Fibroblast of lung (primary cell): ENCODE measurements at regions not wholly inside any gene's neighbourhood (a gene's known extent, or its start where the extent isn't known, plus 50 kb on each side); places are given as distances from the start of the nearest gene placed in this dataset.

Experiments used
- DNase-seq, 2 donors: peaks; one replicate each; pipeline versions ENCODE4 v3.0.0 to v3.0.0-alpha.2; 2010; ENCODE audit warnings: low read depth in 2 of 2
- H2AFZ ChIP-seq: 2 replicates; pipeline ENCODE4 v1.5.1; 2012; ENCODE audit warnings: low read length, control low read depth, inconsistent platforms
- H3K27ac ChIP-seq: 2 replicates; pipeline ENCODE4 v1.5.1; 2011; ENCODE audit warnings: low read length, control low read depth; ENCODE audit not compliant: insufficient read depth
- H3K27me3 ChIP-seq: 2 replicates; pipeline ENCODE4 v1.5.1; 2011; ENCODE audit warnings: mild to moderate bottlenecking, low read length; ENCODE audit not compliant: control insufficient read depth, insufficient read depth
- H3K36me3 ChIP-seq: 2 replicates; pipeline ENCODE4 v1.5.1; 2011; ENCODE audit warnings: low read length; ENCODE audit not compliant: control insufficient read depth, insufficient read depth
- H3K4me1 ChIP-seq: 2 replicates; pipeline ENCODE4 v1.5.1; 2011; ENCODE audit warnings: low read length; ENCODE audit not compliant: control insufficient read depth, insufficient read depth; ENCODE audit errors: extremely low read depth
- H3K4me2 ChIP-seq: 2 replicates; pipeline ENCODE4 v1.5.1; 2011; ENCODE audit warnings: low read length, control low read depth; ENCODE audit not compliant: insufficient read depth; ENCODE audit errors: extremely low read depth
- H3K4me3 ChIP-seq, 4 experiments: fragments of 200-600 bp in 1 of 4; sonication (generic) in 1 of 4; replicated peaks in 1 of 4; 2 replicates each; pipeline ENCODE4 v1.5.1; 2011 to 2016; ENCODE audit warnings: low read length in 4 of 4, low read depth in 3 of 4, mild to moderate bottlenecking in 3 of 4, control low read depth in 2 of 4, inconsistent platforms in 1 of 4, mixed read lengths in 1 of 4; ENCODE audit not compliant: insufficient read depth in 1 of 4; ENCODE audit errors: control extremely low read depth in 1 of 4
- H3K79me2 ChIP-seq: 2 replicates; pipeline ENCODE4 v1.5.1; 2012; ENCODE audit warnings: mild to moderate bottlenecking, low read length, inconsistent platforms; ENCODE audit not compliant: control insufficient read depth, insufficient read depth
- H3K9ac ChIP-seq: 2 replicates; pipeline ENCODE4 v1.5.1; 2011; ENCODE audit warnings: mild to moderate bottlenecking, low read length, control low read depth; ENCODE audit not compliant: insufficient read depth
- H3K9me3 ChIP-seq: 2 replicates; pipeline ENCODE4 v1.5.1; 2012; ENCODE audit warnings: low read depth, low read length; ENCODE audit not compliant: control insufficient read depth, insufficient read depth
- H4K20me1 ChIP-seq: 2 replicates; pipeline ENCODE4 v1.5.1; 2011; ENCODE audit warnings: low read length; ENCODE audit not compliant: control insufficient read depth, insufficient read depth; ENCODE audit errors: extremely low read depth
- CTCF ChIP-seq, 2 donors: IDR thresholded peaks in 1 of 2; conservative IDR thresholded peaks in 1 of 2; 1 replicate in 1 of 2; 2 replicates in 1 of 2; pipeline ENCODE4 v1.5.1; 2011 to 2012; ENCODE audit warnings: low read length in 2 of 2, control low read depth in 1 of 2, inconsistent platforms in 1 of 2, low read depth in 1 of 2, mild to moderate bottlenecking in 1 of 2
- EZH2 ChIP-seq: IDR thresholded peaks from 2 replicates; pipeline ENCODE4 v1.5.1; 2012; ENCODE audit warnings: low read length, control low read depth, mild to moderate bottlenecking; ENCODE audit errors: missing control alignments

GRCh38 chr3:22671848-22672247 lies 531.3 kb upstream of the UBE2E2 start:
- H3K9ac ChIP-seq, result no peak overlapping the region
- H4K20me1 ChIP-seq, result no peaks in the 10 kb centered on the region
- no peaks in the 10 kb centered on the region for H3K27me3 ChIP-seq
- no peak overlapping the region for H3K4me3 ChIP-seq
- no peaks in the 10 kb centered on the region for H3K79me2 ChIP-seq
- no peak overlapping the region for H3K4me2 ChIP-seq
- TF ChIP-seq CTCF (conservative IDR thresholded peaks at IDR 0.05 in 1 of 2, IDR thresholded peaks at IDR 0.05 in 1 of 2; ENCODE audit: low read depth in 1 of 2, low read length in 2 of 2) (no peak), EZH2 (no peak)
- DNase-seq, result no peak
- no peaks in the 10 kb centered on the region for H3K36me3 ChIP-seq
- no peaks in the 10 kb centered on the region for H3K4me1 ChIP-seq
- H2AFZ ChIP-seq, result no peak overlapping the region
- no peak overlapping the region for H3K27ac ChIP-seq
- no peaks in the 10 kb centered on the region for H3K9me3 ChIP-seq

GRCh38 chr3:22684739-22685138 lies 518.4 kb upstream of the UBE2E2 start:
- no peak overlapping the region for H2AFZ ChIP-seq
- no peaks in the 10 kb centered on the region for H3K79me2 ChIP-seq
- DNase-seq, result peak in 1 of 2 donors; percentile 14
- no peaks in the 10 kb centered on the region for H3K36me3 ChIP-seq
- H3K27ac ChIP-seq, result no peak overlapping the region
- H3K4me3 ChIP-seq, result no peak overlapping the region
- no peak for TF ChIP-seq EZH2
- TF ChIP-seq CTCF (conservative IDR thresholded peaks at IDR 0.05 in 1 of 2, IDR thresholded peaks at IDR 0.05 in 1 of 2; ENCODE audit: low read depth in 1 of 2, low read length in 2 of 2), result no peak
- no peaks in the 10 kb centered on the region for H3K4me1 ChIP-seq
- no peak overlapping the region for H3K9ac ChIP-seq
- H3K4me2 ChIP-seq, result peak overlapping the region; percentile 35
- H3K9me3 ChIP-seq, result no peaks in the 10 kb centered on the region
- H3K27me3 ChIP-seq, result no peaks in the 10 kb centered on the region
- no peaks in the 10 kb centered on the region for H4K20me1 ChIP-seq

GRCh38 chr3:22685597-22685996 lies 517.5 kb upstream of the UBE2E2 start:
- Histone ChIP-seq H3K9me3 (no peaks in the 10 kb centered on the region), H3K4me1 (no peaks in the 10 kb centered on the region), H3K4me3 (no peak overlapping the region), H2AFZ (no peak overlapping the region), H4K20me1 (no peaks in the 10 kb centered on the region), H3K79me2 (no peaks in the 10 kb centered on the region), H3K9ac (no peak overlapping the region), H3K4me2 (no peak overlapping the region), H3K36me3 (no peaks in the 10 kb centered on the region), H3K27ac (no peak overlapping the region), H3K27me3 (no peaks in the 10 kb centered on the region)
- peak in 1 of 2 donors; percentile 18 for DNase-seq
- TF ChIP-seq CTCF (conservative IDR thresholded peaks at IDR 0.05 in 1 of 2, IDR thresholded peaks at IDR 0.05 in 1 of 2; ENCODE audit: low read depth in 1 of 2, low read length in 2 of 2), result peak in 1 of 2 donors; percentile 47
- no peak for TF ChIP-seq EZH2
